ENCODE measurements at regions not wholly inside any gene's neighbourhood (a gene's known extent, or its start where the extent isn't known, plus 50 kb on each side); places are given as distances from the start of the nearest gene placed in this dataset.

DNA sequence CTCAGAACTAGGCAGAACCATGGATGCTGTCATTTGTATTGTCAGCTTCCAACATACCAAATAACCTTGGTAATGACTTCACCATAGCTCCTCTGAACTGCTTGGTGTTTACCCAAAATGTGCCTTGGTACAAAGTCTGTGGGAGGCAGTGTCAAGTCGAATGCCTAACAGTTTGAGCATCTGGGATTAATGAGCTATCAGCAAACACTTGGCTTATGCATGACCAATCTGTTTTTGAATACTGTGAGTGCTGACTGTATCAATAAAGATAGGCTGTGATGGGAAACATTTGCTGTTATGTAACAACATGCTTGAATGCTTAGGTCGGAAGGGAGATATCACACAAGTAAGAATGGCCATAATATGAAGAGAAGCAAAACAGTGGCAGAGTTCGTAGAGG is 455.4 kb downstream of the CMPK2 start:
- DNase-seq (ENCODE audit: low read depth) = no peak

DNA sequence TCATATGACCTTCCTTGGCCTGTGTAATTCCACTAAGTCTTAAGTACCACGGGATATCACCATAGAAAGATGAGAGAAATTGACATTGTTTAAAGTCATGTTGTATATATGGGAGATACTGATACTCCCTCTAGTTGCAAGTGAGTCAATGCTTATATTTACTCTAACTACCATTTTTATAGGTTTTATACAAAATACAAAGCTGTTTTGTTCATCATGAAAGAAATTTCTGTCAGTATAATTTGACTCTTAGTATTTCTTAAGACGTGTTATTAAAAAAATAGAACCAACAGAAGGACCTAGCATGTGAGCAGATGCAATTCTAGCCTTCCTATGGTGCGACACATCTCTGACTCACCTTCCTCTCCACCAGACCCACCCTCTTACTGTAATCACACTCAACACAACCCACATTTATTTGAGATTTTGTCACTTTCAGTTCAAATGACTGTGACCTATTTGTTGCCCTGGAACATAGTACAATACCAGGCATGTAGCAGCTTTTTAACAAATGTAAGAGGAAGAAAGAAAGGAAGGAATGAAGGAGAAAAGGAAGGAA is 453.1 kb downstream of the CMPK2 start:
- DNase-seq (ENCODE audit: low read depth) = no peak

DNA sequence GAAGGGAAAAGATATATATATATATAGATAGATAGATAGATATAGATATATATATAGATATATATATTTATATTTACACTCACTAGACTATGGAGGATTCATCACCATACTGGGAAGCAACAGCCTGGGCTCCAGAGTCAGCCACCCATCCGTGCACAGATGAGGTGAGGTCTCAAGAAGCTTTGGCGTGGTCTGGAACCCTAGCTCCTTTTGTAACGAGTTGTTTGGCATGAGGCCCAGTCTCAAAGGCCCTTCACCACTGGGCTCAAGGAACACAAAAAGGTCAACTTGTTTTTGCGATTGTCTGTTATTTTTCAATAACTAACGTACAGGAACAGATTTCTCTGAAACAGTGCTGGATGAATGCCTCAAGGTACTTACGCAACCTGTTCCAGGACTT is 448.7 kb downstream of the CMPK2 start:
- no peak for DNase-seq (ENCODE audit: low read depth)

DNA sequence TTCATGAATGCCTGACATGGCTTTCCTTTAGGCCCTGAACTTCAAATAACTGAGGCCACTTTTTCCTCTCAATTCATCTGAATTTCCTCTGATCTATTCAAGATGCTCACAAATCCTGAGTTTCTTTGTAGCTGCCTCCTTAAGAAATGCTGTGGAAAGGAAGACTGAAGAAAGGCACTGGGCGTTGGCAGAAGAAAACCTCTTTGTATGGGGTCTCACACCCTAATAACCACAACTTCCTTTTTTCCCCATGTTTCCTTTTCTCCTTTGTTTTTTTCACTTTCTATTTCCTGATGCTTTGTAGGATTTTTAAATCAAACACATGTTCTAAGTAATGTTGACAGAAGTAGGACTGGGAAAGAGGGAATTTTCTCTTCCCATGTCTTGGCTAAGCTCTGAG is 447.4 kb downstream of the CMPK2 start:
- no peak for DNase-seq (ENCODE audit: low read depth)

DNA sequence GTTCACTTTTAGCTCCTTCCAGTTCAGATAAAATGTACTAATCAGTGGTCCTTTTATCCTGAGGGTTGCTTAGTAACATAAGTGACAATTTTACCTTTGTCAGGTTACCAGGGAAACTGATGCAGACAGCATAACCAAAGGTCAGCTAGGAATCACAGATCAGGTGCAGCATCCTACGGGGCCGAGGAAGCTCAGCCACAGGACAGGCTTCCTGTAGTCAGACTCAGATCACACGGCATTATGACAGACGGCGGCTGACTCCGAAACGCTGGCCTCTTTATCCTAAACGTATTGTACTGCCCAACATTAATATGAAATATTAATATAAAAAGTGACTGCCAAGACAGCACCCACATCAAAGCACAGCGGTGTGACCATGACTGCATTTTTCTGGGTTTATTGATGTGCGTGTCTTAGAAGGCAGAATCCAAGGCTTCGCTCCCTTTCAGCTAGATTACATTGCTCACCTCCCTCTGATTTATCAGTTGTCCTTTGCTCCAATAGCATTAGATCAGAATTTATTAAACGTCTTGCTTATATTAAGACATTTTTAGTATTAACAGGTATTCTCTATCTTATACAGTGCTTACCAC is 444.5 kb downstream of the CMPK2 start:
- DNase-seq (ENCODE audit: low read depth) = no peak

DNA sequence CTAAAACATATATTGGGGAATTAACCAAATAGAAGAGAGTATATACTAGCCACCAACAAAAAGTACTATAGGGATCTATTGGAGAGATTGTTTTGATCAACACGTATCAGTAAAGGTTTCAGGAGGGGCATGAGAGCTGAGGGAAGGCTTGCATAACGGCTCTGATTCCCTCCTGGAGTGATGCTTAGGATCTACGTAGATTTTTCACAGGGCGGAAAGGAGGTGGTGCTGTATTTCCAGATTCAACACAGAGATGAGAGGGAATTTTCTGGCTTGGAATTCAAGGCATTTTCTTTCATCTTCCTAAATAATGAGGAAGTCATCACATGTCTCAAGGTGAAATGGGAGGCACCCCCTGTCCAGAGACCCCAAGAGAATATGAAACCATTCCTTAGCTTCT is 443.8 kb downstream of the CMPK2 start:
- DNase-seq (ENCODE audit: low read depth) = no peak

DNA sequence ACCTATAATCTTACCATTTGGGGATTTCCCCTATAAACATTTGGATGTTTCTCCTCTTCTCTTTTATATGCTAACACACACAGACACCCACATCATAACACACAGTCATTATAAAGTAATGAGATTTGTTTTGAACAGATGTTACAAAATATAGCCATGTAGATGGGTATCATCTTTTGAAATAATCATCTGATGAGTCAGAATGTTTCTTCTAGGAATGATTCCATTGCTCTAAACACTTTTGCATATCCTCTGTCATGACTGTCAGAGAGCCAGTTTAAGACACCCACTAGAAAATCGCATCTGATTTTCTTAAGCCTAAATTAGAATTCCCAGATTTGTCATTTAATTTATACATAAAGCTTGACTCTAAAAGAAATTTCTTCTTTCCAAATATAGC is 442.6 kb downstream of the CMPK2 start:
- no peak for DNase-seq (ENCODE audit: low read depth)

DNA sequence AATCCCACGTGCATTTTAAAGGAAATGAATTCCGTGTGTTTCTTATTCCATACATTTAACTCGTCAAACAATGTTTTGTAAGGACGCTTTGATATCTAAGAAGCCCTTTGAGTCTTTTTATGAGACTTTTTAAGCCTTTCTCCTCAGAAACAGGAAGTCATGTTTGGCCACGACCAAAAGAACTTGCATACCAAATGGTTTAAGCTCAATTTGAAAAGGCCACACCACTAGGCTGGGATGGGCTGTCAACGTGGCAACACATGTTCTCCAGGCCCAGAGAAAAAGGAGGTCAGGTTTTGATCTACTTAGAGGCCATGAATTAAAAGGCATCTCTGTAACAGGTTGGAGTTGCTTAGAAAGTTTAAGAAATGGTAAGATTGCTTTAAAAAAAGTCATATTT is 441.8 kb downstream of the CMPK2 start:
- no peak for DNase-seq (ENCODE audit: low read depth)

DNA sequence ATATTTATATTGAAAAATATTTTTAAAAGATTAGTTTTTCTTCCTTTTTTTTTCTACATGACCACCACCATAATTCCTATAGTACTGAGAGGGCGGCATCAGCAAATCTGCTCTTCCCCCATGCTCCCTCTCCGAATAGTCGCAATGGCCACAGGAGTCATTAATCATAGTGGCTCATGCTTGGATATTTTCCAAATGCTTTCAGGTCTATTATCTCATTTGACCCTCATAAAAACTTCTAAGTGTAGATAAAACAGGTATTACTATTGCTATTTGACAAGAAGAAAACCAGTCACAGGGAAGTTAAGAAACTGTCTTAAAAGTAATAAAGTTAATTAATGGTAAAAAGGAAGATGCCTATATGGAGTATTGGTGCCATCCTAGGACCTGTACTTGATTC is 440.7 kb downstream of the CMPK2 start:
- no peak for DNase-seq (ENCODE audit: low read depth)

DNA sequence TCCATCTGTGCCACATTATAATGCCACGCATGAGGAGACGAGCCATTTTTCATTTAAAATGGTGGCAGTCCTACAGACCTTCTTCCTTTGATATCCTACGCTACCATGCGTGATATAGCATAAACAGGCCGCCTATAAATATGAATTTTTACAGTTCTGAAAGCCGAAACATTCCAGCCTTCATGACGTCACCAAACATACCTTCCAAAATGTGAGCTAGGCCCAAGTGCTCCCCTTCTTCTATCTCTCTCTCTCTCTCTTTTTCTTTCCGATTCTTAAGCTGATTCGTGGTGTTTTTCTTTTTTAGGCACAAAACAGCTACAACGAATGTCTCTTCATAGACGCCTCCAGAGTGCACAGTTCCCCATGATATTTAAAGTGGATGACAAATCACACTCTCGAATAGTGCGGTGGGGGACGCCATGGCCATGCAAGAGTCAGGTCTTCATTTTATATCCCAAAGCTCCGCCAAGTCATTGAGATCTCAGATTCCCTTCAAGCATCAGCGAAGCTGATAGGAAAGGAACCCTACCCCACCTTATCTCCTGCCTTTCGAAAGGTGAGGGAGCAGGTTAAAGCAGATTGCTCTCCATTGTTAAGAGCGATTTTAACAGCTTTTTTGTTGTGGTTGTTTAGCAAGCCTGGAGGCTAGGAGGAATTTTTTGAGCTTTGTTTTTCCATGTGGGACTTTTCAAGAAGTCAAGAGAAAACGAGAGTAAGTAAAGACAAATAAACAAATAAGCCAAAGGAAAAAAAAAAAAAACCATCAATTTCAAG is 436.3 kb downstream of the CMPK2 start:
- DNase-seq (ENCODE audit: low read depth) = no peak

DNA sequence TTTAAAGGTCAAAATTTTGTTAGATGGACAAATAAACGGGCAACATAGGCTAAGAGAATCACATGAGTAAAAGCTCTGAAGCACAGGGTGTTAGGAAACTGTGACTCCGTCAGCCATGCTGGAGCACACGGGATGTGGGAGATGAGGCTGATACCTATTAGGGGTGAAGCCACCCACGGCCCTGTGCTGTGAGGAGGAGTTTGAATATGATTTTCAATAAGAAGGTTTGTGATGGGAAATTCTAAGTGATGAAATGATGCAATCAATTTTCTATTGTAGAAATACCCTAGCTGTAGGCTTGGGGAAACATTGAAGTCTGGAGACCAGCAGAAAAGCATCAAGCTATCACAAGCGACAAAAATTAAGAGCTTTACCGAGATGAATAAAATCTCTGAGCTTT is 431.3 kb downstream of the CMPK2 start:
- DNase-seq (ENCODE audit: low read depth) = no peak

DNA sequence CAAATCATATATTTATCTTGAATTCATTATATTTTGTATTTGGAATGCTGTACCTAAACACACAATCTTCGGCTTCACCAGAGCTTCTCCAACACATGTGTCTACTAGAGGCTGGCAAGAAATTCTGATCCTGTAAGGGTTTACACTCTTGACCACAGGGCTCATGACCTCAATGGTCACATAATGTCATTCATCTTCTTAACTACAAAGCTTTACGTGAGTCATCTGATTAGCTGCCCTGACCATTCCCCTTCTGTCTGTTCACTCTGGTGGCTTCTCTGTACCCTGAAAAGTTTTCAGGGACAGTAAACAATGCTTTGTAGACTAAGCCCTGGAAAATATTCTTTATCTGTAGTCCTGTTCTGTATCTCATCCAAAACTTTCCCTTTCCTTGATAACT is 423.9 kb downstream of the CMPK2 start:
- DNase-seq (ENCODE audit: low read depth) = peak; percentile 63

DNA sequence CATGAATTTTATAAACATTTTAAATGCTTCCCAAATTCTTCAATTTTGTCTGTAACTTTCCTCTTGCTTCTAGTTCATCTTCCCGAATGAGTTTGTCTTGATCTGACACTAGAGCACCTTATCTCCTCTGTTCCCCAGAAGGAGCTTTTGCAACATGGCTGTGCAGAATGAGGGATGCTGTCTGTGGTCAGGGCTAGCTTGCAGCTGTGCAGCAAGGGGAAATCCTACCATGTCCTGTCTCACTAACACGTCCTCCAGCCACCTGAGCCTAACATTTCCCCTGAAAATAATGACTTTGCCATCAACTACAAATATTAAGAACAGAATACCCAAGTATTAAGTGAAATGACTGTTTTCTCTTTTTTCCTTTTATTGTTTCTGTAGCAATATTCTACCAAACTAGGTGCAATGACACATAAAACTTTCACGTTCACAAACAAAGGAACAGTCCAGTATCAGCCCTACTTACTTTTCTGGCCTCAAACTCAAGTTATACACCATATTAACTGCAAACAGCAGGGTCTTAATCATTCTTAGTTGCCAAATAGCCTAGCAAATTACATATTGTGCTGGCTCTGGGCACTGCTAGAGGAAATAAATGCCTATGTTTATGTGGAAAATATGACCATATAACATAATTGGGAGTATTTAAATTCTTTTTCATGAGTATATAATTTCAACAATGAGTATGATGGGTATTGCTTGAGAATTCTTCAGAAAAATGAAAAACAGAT is 423.3 kb downstream of the CMPK2 start:
- DNase-seq (ENCODE audit: low read depth) = no peak

DNA sequence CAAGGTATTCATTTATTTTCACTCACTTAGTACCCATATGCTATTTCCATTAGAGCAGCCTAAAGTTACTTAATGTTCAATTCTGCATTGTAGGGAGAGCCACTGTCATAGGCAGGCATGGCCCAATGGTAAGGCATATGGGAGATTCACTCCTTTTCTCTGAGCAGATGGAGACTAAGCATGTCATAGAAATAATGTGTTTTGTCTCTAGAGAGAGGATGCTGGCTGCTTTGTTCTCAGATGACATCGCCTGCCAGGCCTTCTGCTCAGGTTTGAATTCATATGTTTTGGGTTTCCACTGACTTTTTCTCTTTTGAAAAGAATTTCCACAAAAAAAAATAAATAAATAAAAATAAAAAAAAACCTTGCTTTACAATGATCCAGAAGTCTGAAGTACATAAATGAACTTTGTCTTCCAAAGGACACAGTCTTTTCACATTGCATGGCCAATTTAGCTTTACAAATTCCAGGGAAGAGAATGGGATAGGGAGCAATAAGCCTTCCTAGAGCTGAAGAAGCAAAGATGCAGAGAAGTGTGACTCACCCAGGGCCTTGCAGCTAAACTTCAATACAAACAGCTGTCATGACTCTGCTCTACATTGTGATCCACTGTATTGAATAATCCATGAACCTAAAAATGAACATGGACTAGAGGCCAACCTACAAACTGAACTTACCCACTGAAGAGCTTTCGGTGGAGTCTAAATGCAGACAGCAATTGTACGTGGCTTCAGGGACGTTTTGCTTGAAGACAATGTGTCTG is 422.5 kb downstream of the CMPK2 start:
- DNase-seq (ENCODE audit: low read depth) = peak; percentile 4

DNA sequence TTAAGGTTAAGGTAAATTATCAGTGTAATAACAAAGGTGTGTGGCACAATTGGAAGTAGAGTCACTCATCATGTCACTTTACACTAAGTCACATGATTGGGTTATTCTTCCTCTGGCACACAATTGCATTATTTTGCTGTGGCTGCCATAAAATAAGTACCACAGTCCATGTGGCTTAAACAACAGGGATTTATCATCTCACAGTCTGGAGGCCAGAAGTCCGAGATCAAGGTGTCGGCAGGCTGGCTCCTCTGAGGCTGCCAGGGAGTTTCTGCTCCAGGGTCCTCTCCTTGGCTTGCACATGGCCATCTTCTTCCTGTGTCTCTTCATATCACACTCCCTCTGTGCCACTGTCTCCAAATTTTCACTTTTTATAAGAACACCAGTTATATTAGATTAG is 421.2 kb downstream of the CMPK2 start:
- no peak for DNase-seq (ENCODE audit: low read depth)

DNA sequence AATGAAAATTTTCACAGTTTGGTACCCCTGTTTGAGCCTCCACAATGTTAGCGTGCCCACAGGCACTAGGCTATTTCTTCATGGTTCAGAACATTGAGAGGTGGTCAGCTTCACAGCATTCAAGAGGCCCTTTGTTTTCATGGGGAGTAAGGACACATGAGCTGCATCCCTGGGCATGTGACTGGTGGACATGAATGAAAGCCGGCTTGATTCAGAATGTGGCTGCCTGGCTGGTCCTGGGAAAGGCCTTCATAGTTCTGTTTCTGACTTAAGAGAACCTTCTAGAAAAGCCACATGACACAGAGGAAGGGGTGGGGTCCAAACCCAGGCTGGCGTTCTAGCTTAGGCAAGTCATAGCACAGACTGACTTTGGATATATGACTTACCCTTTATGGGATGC is 420.6 kb downstream of the CMPK2 start:
- no peak for DNase-seq (ENCODE audit: low read depth)

DNA sequence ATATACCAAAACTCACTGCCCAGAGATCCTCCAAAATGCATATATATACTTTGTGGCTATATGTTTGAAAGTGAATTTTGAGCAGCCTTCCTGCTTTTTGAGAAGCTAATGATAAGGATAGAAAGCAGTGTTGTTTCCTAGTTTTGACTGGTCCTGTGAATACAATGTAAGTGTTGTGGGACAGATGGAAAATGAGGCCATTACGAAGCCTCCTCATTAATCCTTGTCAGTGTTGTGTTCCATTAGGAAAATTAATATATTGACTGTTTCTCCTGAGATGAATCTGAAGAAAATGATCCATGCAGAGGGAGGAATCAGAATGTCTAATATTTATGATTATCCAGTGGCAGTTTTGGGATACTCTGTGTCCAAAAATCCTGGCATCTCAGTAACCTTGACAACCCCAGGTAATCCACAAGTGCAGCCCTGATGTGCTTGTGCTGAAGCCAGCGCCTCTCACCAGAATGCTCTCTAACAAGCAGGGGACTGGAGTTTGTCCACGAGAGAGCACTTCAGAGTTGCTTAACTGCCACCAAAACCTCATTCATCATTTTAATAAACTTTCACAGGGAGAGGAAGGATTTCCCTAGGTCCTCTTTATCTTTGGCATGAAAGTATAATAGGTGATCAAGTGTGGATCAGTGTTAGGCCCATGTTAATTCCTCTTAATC is 418.6 kb downstream of the CMPK2 start:
- no peak for DNase-seq (ENCODE audit: low read depth)

DNA sequence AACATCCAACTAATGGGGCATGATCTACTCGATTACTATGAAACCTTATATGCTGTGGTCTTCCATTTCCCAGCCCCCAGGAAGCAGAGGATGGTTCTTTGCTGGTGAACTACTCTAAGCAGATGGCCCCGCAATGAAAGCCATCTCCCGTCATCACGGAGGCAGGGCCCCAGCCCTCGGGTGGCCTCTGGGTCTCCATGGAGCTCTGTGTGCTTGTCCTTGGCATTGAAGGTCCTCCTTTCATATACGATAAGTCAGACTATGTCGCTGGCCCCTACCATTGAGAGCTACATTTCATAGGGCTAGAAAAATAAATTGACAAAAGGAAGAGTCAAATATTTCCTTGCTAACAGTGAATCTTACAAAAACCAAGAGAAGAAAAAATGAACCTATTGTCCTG is 416.8 kb downstream of the CMPK2 start:
- DNase-seq (ENCODE audit: low read depth) = no peak

DNA sequence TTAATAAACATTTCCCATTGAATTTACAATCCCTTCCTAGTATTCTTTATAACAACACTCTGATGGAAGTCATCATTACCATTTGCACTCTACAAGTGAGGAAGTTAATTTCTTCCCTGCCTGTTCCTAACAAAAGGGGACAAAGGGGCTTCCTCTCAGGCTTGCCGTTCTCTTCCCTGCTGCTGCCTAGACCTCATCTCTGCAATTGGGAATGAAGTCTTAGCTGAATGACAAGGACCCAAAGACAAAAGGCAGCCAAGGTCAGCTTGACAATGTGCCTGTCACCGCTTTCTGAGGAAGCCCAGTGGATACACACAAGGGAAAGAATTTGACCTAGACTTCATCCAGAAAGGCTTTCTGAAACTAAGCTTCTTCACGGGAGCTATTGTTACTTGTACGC is 416.4 kb downstream of the CMPK2 start:
- DNase-seq (ENCODE audit: low read depth) = no peak

DNA sequence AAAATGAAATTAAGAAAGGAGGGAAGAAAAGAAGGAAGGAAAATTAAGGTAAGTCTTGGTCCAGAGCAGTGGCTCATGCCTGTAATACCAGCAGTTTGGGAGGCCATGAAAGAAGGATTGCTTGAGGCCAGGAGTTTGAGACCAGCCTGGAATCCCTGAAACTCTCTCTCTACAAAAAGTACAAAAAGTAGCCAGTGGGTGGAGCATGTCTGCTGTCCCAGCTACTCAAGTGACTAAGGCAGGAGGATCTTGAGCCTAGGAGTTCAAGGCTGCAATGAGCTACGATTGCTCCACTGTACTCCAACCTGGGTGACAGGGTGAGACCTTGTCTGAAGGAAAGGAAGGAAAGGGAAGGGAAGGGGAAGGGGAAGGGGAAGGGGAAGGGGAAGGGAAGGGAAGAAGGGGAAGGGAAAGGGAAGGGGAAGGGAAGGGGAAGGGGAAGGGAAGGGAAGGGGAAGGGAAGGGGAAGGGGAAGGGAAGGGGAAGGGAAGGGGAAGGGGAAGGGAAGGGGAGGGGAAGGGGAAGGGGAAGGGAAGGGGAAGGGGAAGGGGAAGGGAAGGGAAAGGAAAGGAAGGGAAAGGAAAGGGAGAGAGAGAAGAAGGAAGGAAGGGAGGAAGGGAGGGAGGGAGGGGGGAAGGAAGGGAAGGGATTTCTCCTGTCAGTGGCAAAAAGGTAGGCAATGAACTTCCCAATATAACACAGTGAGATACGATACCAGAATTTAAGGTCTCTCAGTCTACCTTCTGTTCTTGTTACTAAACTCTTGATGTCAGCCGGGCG is 412.8 kb downstream of the CMPK2 start:
- DNase-seq (ENCODE audit: low read depth) = peak; percentile 3
